GM21367 (cell line): ENCODE measurements at regions not wholly inside any gene's neighbourhood (a gene's known extent, or its start where the extent isn't known, plus 50 kb on each side); places are given as distances from the start of the nearest gene placed in this dataset.

Experiments
- ATAC-seq: cut with Tn5 transposase; IDR thresholded peaks from one replicate; pipeline ENCODE4 v1.9.1; 2021; ENCODE audit not compliant: unreplicated experiment

GRCh38 chrX:124984140-124984813, 335.4 kb upstream of the TEX13C start:
- ATAC-seq, result no peak

DNA sequence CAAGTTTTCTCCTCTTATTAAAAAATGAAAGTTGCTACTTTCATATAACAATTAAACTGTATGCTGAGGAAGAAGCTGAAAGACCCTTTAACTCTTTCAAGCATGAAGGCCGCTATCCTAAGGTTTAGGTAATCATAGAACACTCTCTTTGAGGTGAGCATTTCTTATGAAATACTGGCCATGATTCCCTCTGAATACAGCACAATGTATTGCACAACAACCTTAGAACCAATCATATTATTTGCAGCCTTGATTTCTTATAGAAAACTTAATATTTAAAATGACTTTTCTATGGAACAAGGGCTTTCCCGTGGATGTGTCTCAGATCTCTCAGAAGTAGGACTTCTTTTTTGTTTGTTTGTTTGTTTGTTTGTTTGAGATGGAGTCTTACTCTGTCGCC, 333.4 kb upstream of the TEX13C start:
- ATAC-seq, result no peak

- no peak for ATAC-seq
Observed at GRCh38 chrX:124993735-124994134, 325.9 kb upstream of the TEX13C start.

GRCh38 chrX:124994404-124994803, 325.3 kb upstream of the TEX13C start:
- ATAC-seq, result no peak

- no peak for ATAC-seq
Observed at GRCh38 chrX:125003746-125004446, 315.8 kb upstream of the TEX13C start.

DNA sequence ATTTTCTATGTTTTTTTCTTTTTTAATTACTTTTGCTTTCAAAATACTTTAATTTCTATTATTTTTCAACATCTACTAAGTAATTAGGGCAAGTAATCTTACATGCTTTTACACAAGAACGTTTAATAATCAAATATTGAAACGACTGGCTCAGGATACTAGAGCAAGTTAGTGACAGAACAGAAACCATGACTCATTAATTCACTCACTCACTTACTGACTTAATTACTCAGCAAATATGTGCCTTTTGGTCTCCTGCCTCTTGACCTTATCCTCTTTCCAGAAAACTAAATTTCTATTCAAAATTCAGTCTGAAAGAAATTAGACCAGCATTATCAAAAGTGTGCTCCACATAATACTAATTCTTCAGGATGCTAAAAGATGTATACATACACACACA, 314.9 kb upstream of the TEX13C start:
- no peak for ATAC-seq

DNA sequence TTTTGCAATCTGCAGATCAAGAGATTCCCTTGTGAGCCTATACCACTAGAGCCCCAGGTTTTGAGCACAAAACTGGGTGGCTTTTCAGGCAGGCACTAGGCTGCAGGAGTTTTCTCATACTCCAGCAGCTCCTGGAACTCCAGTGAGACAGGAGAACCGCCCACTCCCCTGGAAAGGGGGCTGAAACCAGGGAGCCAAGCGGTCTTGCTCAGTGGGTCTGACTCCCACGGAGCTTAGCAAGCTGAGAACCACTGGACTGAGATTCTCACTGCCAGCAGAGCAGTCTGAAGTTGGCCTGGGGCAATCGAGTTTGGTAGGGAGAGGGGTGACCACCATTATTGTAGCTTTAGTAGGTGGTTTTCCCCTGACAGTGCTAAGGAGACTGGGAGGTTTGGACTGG, 313.8 kb upstream of the TEX13C start:
- ATAC-seq, result no peak

- ATAC-seq, result no peak
Observed at GRCh38 chrX:125006704-125007103, 313.0 kb upstream of the TEX13C start.

DNA sequence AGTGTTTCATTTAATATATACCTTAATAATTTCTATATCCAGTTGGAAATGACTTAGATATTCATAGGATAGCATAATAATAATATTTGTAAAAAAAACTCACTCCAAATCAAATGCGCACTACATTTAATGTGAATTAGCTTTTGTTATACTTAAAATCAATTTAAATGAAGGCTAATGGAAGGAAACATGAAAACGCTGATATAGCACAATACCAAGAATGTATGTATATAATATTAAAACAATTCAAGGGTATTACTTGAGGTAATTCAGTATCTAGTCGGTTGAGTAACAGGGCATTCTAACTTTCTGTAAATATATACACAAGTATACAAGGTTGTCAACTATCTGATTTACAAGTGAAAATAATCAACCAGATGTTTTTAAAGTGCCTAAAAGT, 307.1 kb upstream of the TEX13C start:
- no peak for ATAC-seq

- no peak for ATAC-seq
Observed at GRCh38 chrX:125029131-125029530, 290.5 kb upstream of the TEX13C start.
